ENCODE measurements at regions not wholly inside any gene's neighbourhood (a gene's known extent, or its start where the extent isn't known, plus 50 kb on each side); places are given as distances from the start of the nearest gene placed in this dataset.

- Histone ChIP-seq H3K9me3 (no peaks in the 10 kb centered on the region), H3K4me3 (no peak overlapping the region), H3K4me1 (no peaks in the 10 kb centered on the region), H3K27me3 (no peaks in the 10 kb centered on the region), H3K27ac (no peak overlapping the region), H3K36me3 (no peaks in the 10 kb centered on the region)
- TF ChIP-seq CTCF (IDR thresholded peaks at IDR 0.05) (no peak), POLR2A (IDR thresholded peaks at IDR 0.05) (no peak)
- no peak for DNase-seq (ENCODE audit: low spot score in 2 of 2)
- WGBS, 2 donors = 70 to 72% methylated on average over 5 of the region's 5 CpGs
Measured at GRCh38 chr2:187017438-187017837, 168.5 kb upstream of the ZSWIM2 start.

- H3K27ac ChIP-seq = no peak overlapping the region
- no peaks in the 10 kb centered on the region for H3K27me3 ChIP-seq
- no peaks in the 10 kb centered on the region for H3K4me1 ChIP-seq
- H3K4me3 ChIP-seq = no peak overlapping the region
- WGBS, 2 donors = 60 to 72% methylated on average over 4 of the region's 4 CpGs
- no peaks in the 10 kb centered on the region for H3K36me3 ChIP-seq
- no peak for DNase-seq (ENCODE audit: low spot score in 2 of 2)
- H3K9me3 ChIP-seq = no peaks in the 10 kb centered on the region
- TF ChIP-seq EP300 (IDR thresholded peaks at IDR 0.05) = no peak
Measured at GRCh38 chr2:187013058-187013457, 164.1 kb upstream of the ZSWIM2 start.

GRCh38 chr2:187011206-187011832 lies 162.3 kb upstream of the ZSWIM2 start:
- Histone ChIP-seq H3K4me1 (no peaks in the 10 kb centered on the region), H3K27me3 (no peaks in the 10 kb centered on the region), H3K27ac (no peak overlapping the region), H3K4me3 (no peak overlapping the region), H3K36me3 (no peaks in the 10 kb centered on the region), H3K9me3 (no peaks in the 10 kb centered on the region)
- TF ChIP-seq CTCF (IDR thresholded peaks at IDR 0.05) = no peak
- TF ChIP-seq EP300 (IDR thresholded peaks at IDR 0.05) = no peak
- TF ChIP-seq POLR2A (IDR thresholded peaks at IDR 0.05) = no peak
- DNase-seq (ENCODE audit: low spot score in 2 of 2) = no peak
- WGBS, 2 donors = 84 to 90% methylated on average over 3 of the region's 3 CpGs

- Histone ChIP-seq H3K4me1 (no peaks in the 10 kb centered on the region), H3K36me3 (no peaks in the 10 kb centered on the region), H3K9me3 (no peaks in the 10 kb centered on the region), H3K4me3 (no peak overlapping the region), H3K27ac (no peak overlapping the region), H3K27me3 (no peaks in the 10 kb centered on the region)
- TF ChIP-seq CTCF (IDR thresholded peaks at IDR 0.05) (no peak), POLR2A (IDR thresholded peaks at IDR 0.05) (no peak), EP300 (IDR thresholded peaks at IDR 0.05) (no peak)
- no peak for DNase-seq (ENCODE audit: low spot score in 2 of 2)
- WGBS, 2 donors = 86 to 88% methylated on average over 2 of the region's 2 CpGs
Measured at GRCh38 chr2:187009483-187010239, 160.7 kb upstream of the ZSWIM2 start.

GRCh38 chr2:187008111-187008510 lies 159.1 kb upstream of the ZSWIM2 start:
- Histone ChIP-seq H3K4me3 (no peak overlapping the region), H3K27me3 (no peaks in the 10 kb centered on the region), H3K9me3 (no peaks in the 10 kb centered on the region), H3K4me1 (no peaks in the 10 kb centered on the region), H3K27ac (no peak overlapping the region), H3K36me3 (no peaks in the 10 kb centered on the region)
- no peak for DNase-seq (ENCODE audit: low spot score in 2 of 2)
- TF ChIP-seq EP300 (IDR thresholded peaks at IDR 0.05) (no peak), CTCF (IDR thresholded peaks at IDR 0.05) (no peak), POLR2A (IDR thresholded peaks at IDR 0.05) (no peak)

Data from tibial nerve (tissue), 4 donors.